ELR (cell line): ENCODE measurements at regions not wholly inside any gene's neighbourhood (a gene's known extent, or its start where the extent isn't known, plus 50 kb on each side); places are given as distances from the start of the nearest gene placed in this dataset.
"Not testable (repeated sequence)": the region's sequence is repeated elsewhere in the genome, so short reads cannot be mapped to it uniquely, and the experiment has no call there.

ENCODE experiments used
- DNase-seq: peaks from one replicate; pipeline ENCODE4 v3.0.0-alpha.2; 2015; ENCODE audit warnings: low read depth

DNA sequence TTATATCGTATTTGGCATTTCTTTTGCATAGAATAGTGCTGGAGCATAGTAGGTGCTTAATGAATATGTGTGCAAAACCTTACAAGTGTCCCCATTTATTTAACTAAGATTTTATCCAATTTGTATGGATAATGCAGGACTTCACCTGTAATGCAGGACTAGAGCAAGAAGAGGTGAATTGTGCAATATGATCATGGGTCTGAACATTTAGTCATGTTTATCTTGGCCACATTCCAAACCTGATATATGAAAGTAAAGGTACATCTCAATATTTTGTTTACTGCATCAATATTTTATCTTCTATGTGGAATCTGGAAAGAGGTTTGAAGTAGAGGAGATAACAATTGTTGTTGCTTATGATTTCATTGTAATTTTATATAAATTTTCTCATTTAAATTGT is 1626.7 kb upstream of the B3GALT2 start:
- no peak for DNase-seq

DNA sequence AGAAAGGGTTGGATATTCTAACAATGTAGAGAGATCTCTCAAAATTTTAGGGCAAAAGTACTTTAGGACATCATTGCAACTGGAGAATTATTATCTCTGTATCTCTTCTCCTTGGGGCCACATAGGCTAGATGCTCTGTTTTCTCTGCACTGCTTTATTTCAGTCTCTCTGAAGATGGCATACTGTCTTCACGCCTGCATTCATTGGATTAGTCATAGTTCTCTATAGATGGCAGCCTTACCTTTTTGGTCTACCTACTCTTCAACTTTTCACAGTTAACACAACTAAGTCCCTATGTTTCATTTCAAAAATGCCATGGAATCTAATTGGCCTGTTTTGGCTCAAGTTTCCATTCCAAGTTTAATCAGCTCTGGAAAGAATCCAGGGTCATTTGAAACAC is 1623.3 kb upstream of the B3GALT2 start:
- no peak for DNase-seq

DNA sequence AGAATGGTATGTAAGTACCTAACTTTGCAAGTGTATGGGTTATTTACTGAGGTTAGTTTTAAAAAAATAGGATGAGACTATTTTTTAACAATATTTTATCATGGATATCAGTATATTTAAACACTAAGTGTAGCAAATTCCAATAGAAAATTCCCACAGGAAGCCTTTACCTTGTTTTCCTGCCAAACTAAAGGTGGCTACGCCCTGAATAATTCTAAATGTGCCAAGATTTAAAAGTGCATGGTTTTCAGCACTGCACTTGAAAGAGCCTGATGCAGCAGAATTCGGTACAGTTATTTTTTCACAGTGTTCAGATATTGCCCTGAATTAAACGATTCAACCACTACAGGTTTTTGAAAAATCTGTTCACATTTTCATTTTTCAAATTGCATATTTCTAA is 1622.8 kb upstream of the B3GALT2 start:
- DNase-seq = no peak

DNA sequence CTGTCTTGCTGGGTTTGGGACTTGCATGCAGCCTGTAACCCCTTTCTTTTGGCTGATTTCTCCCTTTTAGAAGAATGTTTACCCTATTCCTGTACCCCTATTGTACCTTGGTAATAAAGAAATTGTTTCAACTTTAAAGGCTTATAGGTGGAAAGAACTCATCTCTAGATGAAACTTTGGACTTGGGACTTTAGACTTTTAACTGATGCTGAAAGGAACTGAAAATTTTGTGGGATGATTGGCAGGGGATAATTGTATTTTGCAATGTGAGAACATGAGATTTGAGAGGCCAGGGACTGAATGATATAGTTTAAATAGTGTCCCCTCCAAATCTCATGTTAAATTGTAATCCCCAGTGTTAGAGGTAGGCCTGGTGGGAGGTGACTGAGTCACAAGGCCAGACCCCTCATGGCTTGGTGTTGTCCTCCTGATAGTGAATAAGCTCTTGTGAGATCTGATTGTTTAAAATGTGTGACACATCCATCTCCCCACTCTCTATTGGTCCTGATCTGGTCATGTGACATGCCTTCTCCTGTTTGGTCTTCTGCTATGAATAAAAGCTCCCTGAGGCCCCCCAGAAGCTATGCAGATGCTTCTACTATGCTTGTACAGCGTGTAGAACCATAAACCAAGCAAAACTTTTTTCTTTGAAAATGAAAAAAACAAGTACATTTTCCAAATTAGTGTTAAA is 1621.3 kb upstream of the B3GALT2 start:
- no peak for DNase-seq

DNA sequence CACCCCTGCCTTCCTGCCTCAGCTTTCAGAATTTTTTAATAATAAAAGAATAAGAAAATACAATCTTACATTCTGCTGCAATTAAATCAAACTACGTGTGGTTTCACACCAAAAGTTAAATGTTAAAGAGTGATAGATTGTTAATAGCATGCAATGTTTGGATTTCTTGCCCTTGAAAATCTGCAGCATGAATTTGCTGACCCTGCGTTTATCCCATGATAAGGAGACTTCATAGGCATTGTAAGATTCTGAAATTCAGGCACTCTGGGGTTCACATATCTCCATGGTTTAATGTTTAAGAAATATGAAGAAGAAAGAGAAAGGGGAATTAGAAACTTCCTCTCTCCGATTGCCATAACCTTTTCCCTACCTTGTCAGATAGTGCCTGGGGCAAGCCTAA is 1616.2 kb upstream of the B3GALT2 start:
- no peak for DNase-seq

DNA sequence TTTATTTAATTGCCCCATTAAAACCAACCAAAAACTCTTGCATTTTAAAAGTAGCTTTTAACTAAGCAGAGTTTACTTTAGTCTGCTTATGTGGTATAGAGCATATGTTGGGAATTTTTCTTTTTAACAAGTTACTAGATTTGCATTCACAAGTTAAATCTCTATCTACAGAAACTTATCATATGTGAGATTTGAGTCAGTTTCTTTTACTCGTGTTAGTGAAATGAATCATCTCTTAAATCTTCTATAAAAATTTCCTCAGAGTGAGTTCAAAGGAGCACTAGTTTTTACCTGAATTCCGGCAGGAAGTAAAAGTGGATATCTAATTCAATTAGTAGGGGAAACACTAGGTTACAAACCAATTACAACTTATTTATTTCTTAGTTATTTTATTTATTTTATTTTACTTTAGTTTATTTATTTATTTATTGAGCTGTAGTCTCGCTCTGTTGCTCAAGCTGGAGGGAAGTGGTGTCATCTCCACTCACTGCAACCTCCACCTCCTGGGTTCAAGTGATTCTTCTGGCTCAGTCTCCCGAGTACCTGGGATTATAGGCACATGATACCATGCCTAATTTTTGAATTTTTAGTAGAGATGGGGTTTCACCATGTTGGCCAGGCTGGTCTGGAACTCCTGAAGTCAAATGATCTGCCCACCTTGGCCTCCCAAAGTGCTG is 1609.6 kb upstream of the B3GALT2 start:
- no peak for DNase-seq

DNA sequence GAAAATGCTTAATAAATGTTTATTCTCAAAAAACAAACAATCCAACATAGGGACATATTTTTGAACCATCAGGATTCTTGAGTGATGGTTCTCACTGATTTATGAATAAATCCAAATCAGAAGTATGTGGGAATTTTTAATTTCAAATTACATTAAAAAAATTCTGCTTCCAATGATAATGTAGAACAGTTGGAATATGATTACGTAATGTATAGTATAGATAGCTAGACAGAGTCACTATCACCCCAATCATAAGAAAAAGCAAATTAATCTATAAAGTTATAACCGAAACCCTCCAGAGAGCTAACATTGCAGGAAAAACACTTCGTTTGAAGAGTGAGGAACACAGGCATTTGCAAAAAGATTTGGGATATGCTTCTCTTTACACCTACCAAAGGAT is 1600.6 kb upstream of the B3GALT2 start:
- no peak for DNase-seq

DNA sequence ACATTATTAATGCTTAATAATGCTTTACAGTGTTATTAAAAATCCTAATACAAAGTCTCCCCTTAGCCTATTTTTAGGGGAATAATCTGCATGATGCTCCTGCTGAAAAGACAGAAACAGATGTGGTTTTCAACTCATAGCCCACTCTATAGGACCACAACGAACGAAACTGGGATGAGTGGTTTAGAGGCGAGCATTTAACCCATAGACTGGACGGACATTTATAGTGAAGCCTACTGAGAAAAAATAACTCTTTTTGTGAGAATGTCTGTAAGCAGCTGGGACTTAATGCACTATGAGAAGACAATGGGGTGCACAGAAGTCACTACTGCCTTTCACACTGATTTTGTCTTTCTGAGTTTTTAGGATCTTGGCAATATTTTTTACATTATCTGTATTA is 1599.6 kb upstream of the B3GALT2 start:
- DNase-seq = no peak

DNA sequence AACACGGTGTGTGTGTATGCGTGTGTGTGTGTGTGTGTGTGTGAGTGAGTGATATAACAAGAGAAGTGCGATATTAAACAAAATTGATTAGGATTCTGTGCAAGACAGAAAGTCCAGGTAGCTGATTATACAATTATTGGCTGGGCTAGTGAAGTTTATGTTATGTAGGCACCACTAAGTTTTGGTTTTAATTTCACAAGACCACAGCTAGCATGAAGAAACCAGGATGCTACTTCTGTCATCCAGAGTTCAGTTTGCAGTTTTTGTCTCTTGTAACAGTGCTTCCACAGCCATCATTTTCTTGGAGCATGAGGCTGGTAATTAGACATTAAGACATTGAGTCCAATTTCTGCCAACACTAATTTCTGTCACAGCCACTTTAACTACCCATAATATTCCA is 1590.2 kb upstream of the B3GALT2 start:
- no peak for DNase-seq

DNA sequence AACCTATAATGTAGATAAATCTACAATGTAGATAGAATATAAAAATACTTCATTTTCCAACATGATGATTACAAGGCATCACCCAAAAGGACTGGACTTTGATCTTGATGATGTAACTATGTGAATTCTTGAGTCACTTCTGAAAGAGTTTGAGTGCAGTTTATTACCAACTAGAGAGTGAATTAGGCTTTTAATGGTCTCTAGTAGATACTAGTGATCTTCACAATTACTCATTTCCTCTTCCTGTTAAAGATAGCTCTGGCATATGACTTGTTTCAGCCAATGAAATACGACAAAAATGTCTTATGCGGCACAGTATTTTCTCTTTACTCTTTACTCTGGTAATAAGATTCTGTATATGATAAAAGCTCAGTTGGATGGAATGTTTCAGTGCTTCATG is 1588.1 kb upstream of the B3GALT2 start:
- DNase-seq = peak; percentile 7

DNA sequence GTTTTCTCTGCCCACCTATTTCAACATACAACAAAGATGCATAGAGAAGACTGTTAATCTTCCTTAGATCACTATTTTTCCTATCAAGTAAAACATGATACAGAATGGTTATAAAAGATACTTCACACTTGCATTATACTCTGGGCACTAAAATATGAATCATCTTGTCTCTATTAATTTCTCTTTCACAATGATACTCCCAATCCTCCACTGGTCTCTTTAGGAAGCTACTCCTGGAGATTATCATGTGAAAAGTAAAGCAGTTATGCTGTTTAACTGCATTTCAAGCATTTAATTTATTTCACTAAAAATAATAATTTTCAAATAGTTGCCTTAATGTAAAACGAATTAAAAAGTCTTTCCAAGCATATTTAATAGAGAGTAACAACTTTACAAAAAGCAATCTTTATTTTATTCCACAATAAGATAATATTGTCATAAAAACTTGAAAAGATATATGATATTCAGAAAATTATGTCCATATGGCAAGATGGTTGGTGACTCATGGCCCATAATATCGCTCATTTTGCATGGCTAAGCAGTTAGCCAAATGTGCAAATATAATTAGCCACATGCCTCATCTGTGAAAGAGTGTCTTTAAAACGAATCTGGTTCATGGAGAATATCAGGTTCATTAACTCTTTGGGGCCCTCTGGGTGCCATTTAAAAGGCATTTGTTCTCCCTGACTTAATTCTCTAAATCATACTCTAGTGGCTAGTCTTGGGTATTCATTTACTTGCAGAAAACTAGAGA is 1569.0 kb upstream of the B3GALT2 start:
- DNase-seq = peak; percentile 14

DNA sequence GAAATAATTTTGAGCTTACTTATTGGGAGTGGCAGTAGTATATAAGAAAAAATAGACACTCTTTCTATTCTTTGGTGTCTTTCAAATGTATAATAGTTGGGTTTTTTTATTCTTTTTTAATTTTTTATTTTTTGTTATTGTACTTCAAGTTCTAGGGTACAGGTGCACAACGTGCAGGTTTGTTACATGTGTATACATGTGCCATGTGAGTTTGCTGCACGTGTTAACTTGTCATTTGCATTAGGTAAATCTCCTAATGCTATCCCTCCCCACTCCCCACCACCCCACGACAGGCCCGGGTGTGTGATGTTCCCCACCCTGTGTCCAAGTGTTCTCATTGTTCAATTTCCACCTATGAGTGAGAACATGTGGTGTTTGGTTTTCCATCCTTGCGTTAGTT is 1552.4 kb upstream of the B3GALT2 start:
- DNase-seq = not testable (repeated sequence)

DNA sequence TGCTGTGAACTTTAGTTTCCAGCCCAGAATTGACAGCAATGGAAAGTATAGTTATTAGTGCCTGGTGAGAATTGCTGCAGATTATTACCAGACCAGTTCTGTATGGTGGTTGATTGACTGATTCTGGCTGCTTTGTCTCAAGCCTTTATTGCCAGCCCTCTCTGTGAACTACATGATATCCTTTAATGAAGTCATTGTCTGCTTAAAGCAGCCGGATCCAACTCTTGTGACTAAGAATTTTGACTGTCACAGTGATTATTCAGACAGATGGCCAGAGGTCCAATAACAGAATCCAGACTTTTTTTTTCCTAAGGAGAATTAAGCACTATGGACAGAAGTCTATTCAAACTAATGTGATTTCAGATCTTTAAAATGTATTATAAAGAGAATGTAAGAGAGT is 1548.6 kb upstream of the B3GALT2 start:
- DNase-seq = peak; percentile 1

DNA sequence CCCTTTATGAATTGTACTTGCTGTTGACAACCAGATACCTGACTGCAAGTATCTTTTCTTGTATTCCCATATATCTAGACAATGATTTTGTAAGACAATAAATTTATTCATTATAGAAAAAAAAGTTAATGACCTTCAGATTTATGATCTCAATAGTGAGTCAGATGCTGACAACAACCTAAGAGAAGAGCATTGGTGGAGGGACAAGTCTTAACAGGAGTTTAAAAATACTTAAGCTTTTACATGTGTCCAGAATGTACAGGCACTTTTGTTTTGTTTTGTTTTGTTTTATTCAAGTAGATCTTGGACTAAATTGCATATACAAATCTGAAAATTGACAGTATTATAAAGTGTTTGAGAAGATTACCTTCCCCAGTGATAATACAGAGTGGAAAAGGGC is 1544.6 kb upstream of the B3GALT2 start:
- no peak for DNase-seq

DNA sequence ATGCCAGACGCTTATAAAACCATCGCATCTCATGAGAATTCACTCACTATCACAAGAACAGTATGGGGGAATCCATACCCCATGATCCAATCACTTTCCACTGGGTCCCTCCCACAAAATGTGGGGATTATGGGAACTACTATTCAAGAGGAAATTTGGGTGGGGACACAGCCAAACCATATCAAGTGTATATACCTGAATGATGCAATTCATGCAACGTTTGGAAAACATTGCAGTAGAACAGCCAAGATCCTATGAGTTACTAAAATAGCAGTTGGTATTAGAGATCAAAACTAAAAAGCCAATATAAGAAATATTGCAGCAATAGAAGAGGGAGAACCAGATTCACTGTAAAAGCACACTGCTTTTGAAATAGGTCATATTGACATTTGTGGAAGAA is 1543.9 kb upstream of the B3GALT2 start:
- no peak for DNase-seq

DNA sequence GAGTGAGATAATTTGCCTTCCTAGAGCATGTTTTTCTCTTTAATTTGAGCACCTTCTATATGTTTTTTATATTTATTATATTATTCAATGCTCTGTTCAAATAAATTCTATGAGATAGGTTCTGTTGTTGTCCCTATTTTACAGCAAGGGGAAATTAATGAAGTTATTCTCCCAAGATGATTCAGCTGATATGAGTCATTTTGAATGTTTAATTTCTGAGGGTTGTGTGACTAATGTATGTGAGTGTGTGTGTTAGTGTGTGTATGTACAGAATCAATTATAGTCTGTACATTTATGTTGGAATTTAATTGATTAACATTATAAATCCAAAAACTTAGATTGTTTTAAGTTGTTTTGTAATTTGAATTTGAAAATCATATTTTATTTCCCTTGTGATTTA is 1536.7 kb upstream of the B3GALT2 start:
- DNase-seq = peak; percentile 74

DNA sequence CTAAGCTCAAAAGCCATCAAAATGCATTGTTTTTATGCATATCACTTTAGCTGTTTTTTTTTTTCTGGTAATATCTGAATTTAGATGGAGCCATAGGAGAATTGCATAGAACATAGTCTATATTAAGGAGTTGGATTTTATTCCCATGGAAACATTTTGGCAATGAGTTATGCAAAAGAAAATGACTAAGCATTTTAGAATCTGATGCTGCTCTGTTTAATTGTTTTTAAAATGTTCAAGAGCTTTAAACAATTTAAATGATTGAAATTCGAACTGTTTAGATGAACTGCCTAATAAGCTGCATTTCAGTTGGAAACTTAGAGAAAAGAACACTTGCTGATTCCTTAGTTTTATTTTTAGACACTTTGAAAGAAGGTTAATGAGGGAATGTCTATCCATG is 1531.5 kb upstream of the B3GALT2 start:
- peak; percentile 15 for DNase-seq

DNA sequence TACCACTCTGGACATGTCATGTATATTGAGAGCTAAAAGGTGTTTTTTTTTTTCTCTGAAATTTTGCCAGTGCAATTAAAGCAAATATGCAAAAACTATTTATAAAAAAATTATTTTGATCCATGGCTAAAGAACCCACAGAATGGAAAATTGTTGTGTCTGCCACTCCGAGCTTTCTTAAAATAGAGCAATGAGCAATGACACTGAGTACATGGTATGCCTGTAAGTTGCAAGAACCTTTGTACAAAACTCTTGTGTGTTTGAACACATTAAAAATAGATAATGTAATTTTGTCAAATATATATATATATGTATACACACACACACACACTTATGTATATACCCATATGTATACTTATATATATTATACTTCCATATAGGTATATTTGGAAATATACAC is 1530.9 kb upstream of the B3GALT2 start:
- no peak for DNase-seq

DNA sequence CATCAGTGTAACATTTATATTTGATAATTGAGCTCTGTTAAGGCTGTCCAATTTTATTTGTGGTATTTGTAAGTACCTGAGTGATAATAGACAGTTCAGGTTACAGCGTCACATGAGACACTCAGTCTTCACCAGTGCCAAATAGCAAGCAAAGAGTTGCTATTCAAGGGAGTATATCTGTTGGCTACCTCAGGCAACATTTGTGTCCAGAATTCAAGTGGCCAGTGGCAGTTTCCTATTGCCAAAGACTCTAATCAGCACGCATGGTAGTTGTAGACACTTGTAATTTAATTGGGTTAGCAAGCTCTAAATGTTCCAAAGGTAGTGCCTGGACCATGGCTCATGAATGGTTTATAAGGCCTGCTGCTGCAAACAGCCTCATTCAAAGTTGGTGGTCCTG is 1524.3 kb upstream of the B3GALT2 start:
- DNase-seq = no peak

DNA sequence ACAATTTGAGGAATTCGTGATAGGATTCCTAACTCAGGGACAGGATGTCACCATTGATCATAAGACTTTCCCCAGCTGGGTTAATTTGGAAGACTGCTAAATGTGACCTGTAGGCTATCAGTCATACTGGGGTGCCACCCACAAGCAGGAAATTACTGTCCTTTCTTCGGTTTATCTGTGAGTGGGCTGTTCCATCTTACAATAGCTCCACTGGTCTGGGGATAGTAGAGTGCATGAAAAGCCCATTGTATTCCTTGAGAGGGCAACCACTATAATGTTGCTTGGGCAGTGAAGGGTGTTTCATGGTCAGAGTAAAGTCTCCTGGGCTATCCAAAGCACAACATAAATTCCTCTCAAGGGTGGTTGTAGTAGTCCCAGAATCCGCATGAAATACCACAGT is 1523.0 kb upstream of the B3GALT2 start:
- DNase-seq = no peak

DNA sequence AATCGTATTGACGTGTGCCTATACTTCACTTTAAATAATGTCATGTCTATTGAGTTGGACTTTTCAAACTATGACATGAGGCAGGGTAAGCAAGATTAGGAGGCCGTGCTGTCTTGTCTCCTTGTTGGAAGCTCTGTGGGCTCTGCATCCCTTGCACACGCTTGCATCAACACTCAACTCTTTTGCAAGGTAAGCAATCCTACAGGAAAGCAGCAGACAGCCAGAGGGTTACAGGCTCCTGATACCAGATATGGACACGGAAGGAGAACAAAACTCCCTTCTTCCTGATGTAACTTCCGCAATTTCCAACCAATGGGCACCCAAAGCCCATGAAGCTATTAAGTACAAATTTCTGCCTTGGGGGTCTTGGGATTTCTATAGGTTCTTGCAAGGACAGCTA is 1520.7 kb upstream of the B3GALT2 start:
- DNase-seq = no peak

DNA sequence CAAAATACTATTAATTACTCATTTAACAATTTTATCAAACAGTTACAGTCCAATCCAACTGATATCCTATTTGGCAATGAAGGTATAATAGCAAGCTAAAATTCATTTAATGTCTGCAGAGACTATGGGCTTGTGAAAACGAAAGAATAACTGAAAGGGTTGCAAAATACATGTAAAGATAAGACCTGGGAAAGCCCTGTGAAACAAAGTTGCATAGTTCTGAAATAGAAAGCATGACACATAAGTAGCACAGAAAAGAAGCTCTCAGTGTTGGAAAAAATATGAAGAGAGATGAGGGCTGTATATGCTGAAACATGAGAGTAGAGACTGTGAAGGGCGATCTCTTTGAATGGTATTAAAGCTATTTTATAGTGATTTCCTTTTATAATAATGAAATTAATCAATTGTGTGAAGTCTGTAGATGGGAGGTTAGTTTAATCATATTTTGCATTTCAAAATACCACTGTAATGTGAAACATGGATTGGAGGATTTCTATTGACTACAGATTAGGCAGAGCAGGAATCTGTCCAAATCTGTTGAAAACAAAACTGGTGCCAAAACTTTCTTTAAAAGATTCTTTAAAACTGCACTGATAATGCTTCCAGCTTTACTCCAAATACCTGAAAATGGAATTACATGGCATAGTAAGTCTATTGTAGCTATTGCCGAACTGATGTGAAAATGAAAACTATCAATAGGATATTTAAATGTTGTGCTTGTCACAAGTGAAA is 1518.9 kb upstream of the B3GALT2 start:
- DNase-seq = peak; percentile 8

DNA sequence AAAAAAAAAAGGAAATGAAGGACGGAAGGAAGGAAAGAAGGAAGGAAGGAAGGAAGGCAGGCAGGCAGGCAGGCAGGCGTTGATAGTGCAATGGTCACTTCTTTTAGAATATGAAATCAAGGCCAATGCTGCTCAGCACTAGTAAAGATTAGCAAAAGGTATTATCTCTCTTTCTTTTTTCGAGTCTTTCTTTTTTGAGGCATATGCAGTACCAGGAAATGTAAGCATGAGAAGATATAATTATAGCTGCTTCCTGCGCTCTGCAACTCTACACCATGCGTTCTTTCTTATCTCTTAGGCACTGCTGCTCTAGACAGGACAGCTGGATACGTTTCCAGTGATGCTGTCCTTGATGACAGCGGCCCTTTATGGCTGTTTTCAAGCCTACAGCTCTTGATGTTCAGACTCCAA is 1512.5 kb upstream of the B3GALT2 start:
- no peak for DNase-seq
